Neutrophil (primary cell): ENCODE measurements at regions not wholly inside any gene's neighbourhood (a gene's known extent, or its start where the extent isn't known, plus 50 kb on each side); places are given as distances from the start of the nearest gene placed in this dataset.
A peak's percentile ranks its signal among the peaks of the same experiment; 100 is the strongest.

ENCODE experiments used
- H3K27ac ChIP-seq: fragments of 200-600 bp; sonication (generic); 2 replicates; pipeline ENCODE4 v1.5.1; 2016; ENCODE audit warnings: mild to moderate bottlenecking, moderate library complexity
- H3K27me3 ChIP-seq: fragments of 200-600 bp; sonication (generic); 2 replicates; pipeline ENCODE4 v1.6.0; 2016; ENCODE audit warnings: mild to moderate bottlenecking
- H3K36me3 ChIP-seq: fragments of 200-600 bp; sonication (generic); 2 replicates; pipeline ENCODE4 v1.5.1; 2017
- H3K4me1 ChIP-seq, 2 experiments: fragments of 200-600 bp in 1 of 2; sonication (generic) in 1 of 2; 1 replicate in 1 of 2; 2 replicates in 1 of 2; pipeline versions ENCODE4 v1.5.1 to v1.6.1; 2013 to 2016; ENCODE audit warnings: low read depth in 1 of 2, low read length in 1 of 2, mild to moderate bottlenecking in 1 of 2, moderate library complexity in 1 of 2; ENCODE audit not compliant: control insufficient read depth in 1 of 2, insufficient read depth in 1 of 2
- H3K4me3 ChIP-seq, 2 experiments: fragments of 200-600 bp in 1 of 2; sonication (generic) in 1 of 2; 1 replicate in 1 of 2; 2 replicates in 1 of 2; pipeline ENCODE4 v1.5.1; 2013 to 2016; ENCODE audit warnings: low read depth in 1 of 2, low read length in 1 of 2, mild to moderate bottlenecking in 1 of 2, moderate library complexity in 1 of 2
- H3K9me3 ChIP-seq: fragments of 200-600 bp; sonication (generic); 2 replicates; pipeline ENCODE4 v1.5.1; 2016
- TF ChIP-seq, protein P1 (sequence below): fragments of 200-600 bp; sonication (generic); IDR thresholded peaks from 2 replicates; pipeline ENCODE4 v1.5.1; 2016; ENCODE audit warnings: antibody characterized with exemption

GRCh38 chr2:84202166-84202565 is 256.9 kb downstream of the SUCLG1 start:
- H3K36me3 ChIP-seq, result no peaks in the 10 kb centered on the region
- H3K27me3 ChIP-seq, result no peaks in the 10 kb centered on the region
- no peak overlapping the region for H3K4me3 ChIP-seq
- H3K27ac ChIP-seq, result no peak overlapping the region
- no peaks in the 10 kb centered on the region for H3K9me3 ChIP-seq
- TF ChIP-seq, protein P1, sequence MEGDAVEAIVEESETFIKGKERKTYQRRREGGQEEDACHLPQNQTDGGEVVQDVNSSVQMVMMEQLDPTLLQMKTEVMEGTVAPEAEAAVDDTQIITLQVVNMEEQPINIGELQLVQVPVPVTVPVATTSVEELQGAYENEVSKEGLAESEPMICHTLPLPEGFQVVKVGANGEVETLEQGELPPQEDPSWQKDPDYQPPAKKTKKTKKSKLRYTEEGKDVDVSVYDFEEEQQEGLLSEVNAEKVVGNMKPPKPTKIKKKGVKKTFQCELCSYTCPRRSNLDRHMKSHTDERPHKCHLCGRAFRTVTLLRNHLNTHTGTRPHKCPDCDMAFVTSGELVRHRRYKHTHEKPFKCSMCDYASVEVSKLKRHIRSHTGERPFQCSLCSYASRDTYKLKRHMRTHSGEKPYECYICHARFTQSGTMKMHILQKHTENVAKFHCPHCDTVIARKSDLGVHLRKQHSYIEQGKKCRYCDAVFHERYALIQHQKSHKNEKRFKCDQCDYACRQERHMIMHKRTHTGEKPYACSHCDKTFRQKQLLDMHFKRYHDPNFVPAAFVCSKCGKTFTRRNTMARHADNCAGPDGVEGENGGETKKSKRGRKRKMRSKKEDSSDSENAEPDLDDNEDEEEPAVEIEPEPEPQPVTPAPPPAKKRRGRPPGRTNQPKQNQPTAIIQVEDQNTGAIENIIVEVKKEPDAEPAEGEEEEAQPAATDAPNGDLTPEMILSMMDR, result no peak
- H3K4me1 ChIP-seq, result no peaks in the 10 kb centered on the region

GRCh38 chr2:84201158-84201557 is 257.9 kb downstream of the SUCLG1 start:
- Histone ChIP-seq H3K27ac (peak overlapping the region; percentile 19), H3K9me3 (no peaks in the 10 kb centered on the region), H3K27me3 (no peaks in the 10 kb centered on the region)

GRCh38 chr2:84197901-84198300 is 261.2 kb downstream of the SUCLG1 start:
- H3K36me3 ChIP-seq, result no peaks in the 10 kb centered on the region
- TF ChIP-seq, protein P1, result no peak
- H3K9me3 ChIP-seq, result no peaks in the 10 kb centered on the region
- no peak overlapping the region for H3K27ac ChIP-seq
- H3K4me1 ChIP-seq, result no peaks in the 10 kb centered on the region
- H3K27me3 ChIP-seq, result no peaks in the 10 kb centered on the region
- no peak overlapping the region for H3K4me3 ChIP-seq

More at GRCh38 chr2:84201158-84201557, 257.9 kb downstream of the SUCLG1 start:
- no peak overlapping the region for H3K4me3 ChIP-seq
- H3K4me1 ChIP-seq, result no peaks in the 10 kb centered on the region
- no peaks in the 10 kb centered on the region for H3K36me3 ChIP-seq
- TF ChIP-seq, protein P1, result no peak

- Histone ChIP-seq H3K4me3 (no peak overlapping the region), H3K27me3 (no peaks in the 10 kb centered on the region), H3K4me1 (no peaks in the 10 kb centered on the region), H3K9me3 (no peaks in the 10 kb centered on the region), H3K27ac (no peak overlapping the region), H3K36me3 (no peaks in the 10 kb centered on the region)
- TF ChIP-seq, protein P1, result no peak
Measured at GRCh38 chr2:84194949-84195644, 264.0 kb downstream of the SUCLG1 start.

DNA sequence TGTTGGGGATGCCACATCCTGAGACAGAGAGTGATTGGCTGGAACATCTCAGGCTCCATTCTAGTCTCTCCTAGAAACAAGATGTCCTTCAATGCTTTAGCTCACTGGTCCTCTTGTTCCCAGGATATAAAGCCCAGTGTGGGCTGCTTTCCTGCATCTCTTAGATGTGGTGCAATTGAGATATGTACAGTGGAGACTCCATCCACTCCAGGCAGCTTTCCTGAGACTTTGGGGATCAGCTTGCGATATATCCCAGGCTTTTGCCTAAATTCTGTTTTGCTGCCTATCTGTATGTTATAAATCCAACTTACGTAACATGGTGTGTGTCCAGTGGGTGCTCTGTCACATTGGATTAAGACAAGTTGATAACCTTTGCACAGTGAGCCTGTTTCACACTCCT is 264.9 kb downstream of the SUCLG1 start:
- Histone ChIP-seq H3K36me3 (no peaks in the 10 kb centered on the region), H3K4me3 (no peak overlapping the region), H3K27ac (no peak overlapping the region), H3K9me3 (no peaks in the 10 kb centered on the region), H3K27me3 (no peaks in the 10 kb centered on the region), H3K4me1 (no peaks in the 10 kb centered on the region)
- TF ChIP-seq, protein P1, result no peak
